ENCODE measurements at regions not wholly inside any gene's neighbourhood (a gene's known extent, or its start where the extent isn't known, plus 50 kb on each side); places are given as distances from the start of the nearest gene placed in this dataset.

- no peaks in the 10 kb centered on the region for H3K4me1 Mint-ChIP-seq (ENCODE audit: low read depth)
- H3K27me3 Mint-ChIP-seq (ENCODE audit: low read depth) = no peaks in the 10 kb centered on the region
- peaks cover 12% of the 10 kb centered on the region for H3K9me3 Mint-ChIP-seq (ENCODE audit: low read depth)
- no peak overlapping the region for H3K4me3 Mint-ChIP-seq (ENCODE audit: unreplicated experiment)
- DNase-seq (ENCODE audit: low spot score) = no peak
- H3K27ac Mint-ChIP-seq (ENCODE audit: unreplicated experiment) = no peak overlapping the region
- no peak for TF ChIP-seq CTCF (IDR thresholded peaks at IDR 0.05)
- peaks cover 4% of the 10 kb centered on the region for H3K36me3 Mint-ChIP-seq (ENCODE audit: low read depth)
Measured at GRCh38 chr2:19201911-19202462, 156.4 kb downstream of the OSR1 start.

- no peak for TF ChIP-seq CTCF (IDR thresholded peaks at IDR 0.05)
- H3K36me3 Mint-ChIP-seq (ENCODE audit: low read depth) = peaks cover 6% of the 10 kb centered on the region
- no peaks in the 10 kb centered on the region for H3K4me1 Mint-ChIP-seq (ENCODE audit: low read depth)
- no peak overlapping the region for H3K4me3 Mint-ChIP-seq (ENCODE audit: unreplicated experiment)
- DNase-seq (ENCODE audit: low spot score) = no peak
- H3K27me3 Mint-ChIP-seq (ENCODE audit: low read depth) = no peaks in the 10 kb centered on the region
- H3K9me3 Mint-ChIP-seq (ENCODE audit: low read depth) = peaks cover 18% of the 10 kb centered on the region
- no peak overlapping the region for H3K27ac Mint-ChIP-seq (ENCODE audit: unreplicated experiment)
Measured at GRCh38 chr2:19198381-19198780, 160.0 kb downstream of the OSR1 start.

- TF ChIP-seq CTCF (IDR thresholded peaks at IDR 0.05) = no peak
- Mint-ChIP-seq H3K27ac (ENCODE audit: unreplicated experiment) (no peak overlapping the region), H3K4me3 (ENCODE audit: unreplicated experiment) (no peak overlapping the region), H3K27me3 (ENCODE audit: low read depth) (no peaks in the 10 kb centered on the region), H3K9me3 (ENCODE audit: low read depth) (peaks cover 18% of the 10 kb centered on the region), H3K4me1 (ENCODE audit: low read depth) (no peaks in the 10 kb centered on the region), H3K36me3 (ENCODE audit: low read depth) (peaks cover 6% of the 10 kb centered on the region)
- no peak for DNase-seq (ENCODE audit: low spot score)
Measured at GRCh38 chr2:19195661-19196060, 162.8 kb downstream of the OSR1 start.

GRCh38 chr2:19189391-19189790, 169.0 kb downstream of the OSR1 start:
- Mint-ChIP-seq H3K27ac (ENCODE audit: unreplicated experiment) (no peak overlapping the region), H3K4me3 (ENCODE audit: unreplicated experiment) (no peak overlapping the region), H3K4me1 (ENCODE audit: low read depth) (no peaks in the 10 kb centered on the region), H3K27me3 (ENCODE audit: low read depth) (no peaks in the 10 kb centered on the region), H3K36me3 (ENCODE audit: low read depth) (no peaks in the 10 kb centered on the region), H3K9me3 (ENCODE audit: low read depth) (no peaks in the 10 kb centered on the region)
- DNase-seq (ENCODE audit: low spot score) = no peak
- no peak for TF ChIP-seq CTCF (IDR thresholded peaks at IDR 0.05)

GRCh38 chr2:19187323-19188020, 171.0 kb downstream of the OSR1 start:
- no peak for DNase-seq (ENCODE audit: low spot score)
- no peaks in the 10 kb centered on the region for H3K9me3 Mint-ChIP-seq (ENCODE audit: low read depth)
- no peak overlapping the region for H3K4me3 Mint-ChIP-seq (ENCODE audit: unreplicated experiment)
- no peak overlapping the region for H3K27ac Mint-ChIP-seq (ENCODE audit: unreplicated experiment)
- no peaks in the 10 kb centered on the region for H3K36me3 Mint-ChIP-seq (ENCODE audit: low read depth)
- H3K27me3 Mint-ChIP-seq (ENCODE audit: low read depth) = no peaks in the 10 kb centered on the region
- H3K4me1 Mint-ChIP-seq (ENCODE audit: low read depth) = no peaks in the 10 kb centered on the region
- no peak for TF ChIP-seq CTCF (IDR thresholded peaks at IDR 0.05)
